ENCODE measurements at regions not wholly inside any gene's neighbourhood (a gene's known extent, or its start where the extent isn't known, plus 50 kb on each side); places are given as distances from the start of the nearest gene placed in this dataset.

DNA sequence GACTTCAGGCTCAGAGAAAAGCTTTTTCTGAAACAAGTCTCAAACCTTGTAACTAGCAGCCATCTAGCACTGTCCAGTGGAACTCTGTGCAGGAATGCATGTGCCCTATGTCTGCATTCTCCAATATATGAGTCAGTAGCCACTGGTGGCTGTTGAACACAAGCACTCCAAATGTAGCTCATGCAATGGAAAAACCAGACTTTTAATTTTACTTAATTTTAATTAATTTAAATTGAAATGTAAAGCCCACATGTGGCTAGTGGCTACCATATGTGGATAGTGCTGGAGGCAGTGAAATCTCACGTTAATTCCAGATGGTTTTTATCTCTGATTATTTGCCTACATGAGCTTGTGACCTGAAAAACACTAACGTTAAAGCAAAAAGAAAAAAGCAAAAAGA, 225.1 kb downstream of the GATA3 start:
- no peaks in the 10 kb centered on the region for H3K27me3 ChIP-seq (ENCODE audit: control insufficient read depth, insufficient read depth, low read length)
- no peaks in the 10 kb centered on the region for H3K36me3 ChIP-seq (ENCODE audit: control insufficient read depth in 2 of 3, insufficient read depth in 3 of 3, low read length in 3 of 3)
- no peak overlapping the region for H3K4me3 ChIP-seq (ENCODE audit: low read length in 3 of 3)
- TF ChIP-seq, protein P1, sequence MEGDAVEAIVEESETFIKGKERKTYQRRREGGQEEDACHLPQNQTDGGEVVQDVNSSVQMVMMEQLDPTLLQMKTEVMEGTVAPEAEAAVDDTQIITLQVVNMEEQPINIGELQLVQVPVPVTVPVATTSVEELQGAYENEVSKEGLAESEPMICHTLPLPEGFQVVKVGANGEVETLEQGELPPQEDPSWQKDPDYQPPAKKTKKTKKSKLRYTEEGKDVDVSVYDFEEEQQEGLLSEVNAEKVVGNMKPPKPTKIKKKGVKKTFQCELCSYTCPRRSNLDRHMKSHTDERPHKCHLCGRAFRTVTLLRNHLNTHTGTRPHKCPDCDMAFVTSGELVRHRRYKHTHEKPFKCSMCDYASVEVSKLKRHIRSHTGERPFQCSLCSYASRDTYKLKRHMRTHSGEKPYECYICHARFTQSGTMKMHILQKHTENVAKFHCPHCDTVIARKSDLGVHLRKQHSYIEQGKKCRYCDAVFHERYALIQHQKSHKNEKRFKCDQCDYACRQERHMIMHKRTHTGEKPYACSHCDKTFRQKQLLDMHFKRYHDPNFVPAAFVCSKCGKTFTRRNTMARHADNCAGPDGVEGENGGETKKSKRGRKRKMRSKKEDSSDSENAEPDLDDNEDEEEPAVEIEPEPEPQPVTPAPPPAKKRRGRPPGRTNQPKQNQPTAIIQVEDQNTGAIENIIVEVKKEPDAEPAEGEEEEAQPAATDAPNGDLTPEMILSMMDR (IDR thresholded peaks at IDR 0.05; ENCODE audit: borderline replicate concordance, extremely low read depth, insufficient read depth): no peak
- DNase-seq (no peak), FAIRE-seq (no peak)
- no peaks in the 10 kb centered on the region for H3K4me1 ChIP-seq (ENCODE audit: control insufficient read depth in 2 of 3, insufficient read depth in 2 of 3, low read depth in 1 of 3, low read length in 3 of 3)
- H3K9me3 ChIP-seq (ENCODE audit: control insufficient read depth in 2 of 3, insufficient read depth in 1 of 3, low read length in 3 of 3): no peaks in the 10 kb centered on the region
- intact Hi-C loops (cut with DNase I): no loop called here
- no peak overlapping the region for H3K9ac ChIP-seq (ENCODE audit: low read length in 3 of 3)
- no peak overlapping the region for H3K27ac ChIP-seq (ENCODE audit: low read depth in 2 of 2, low read length in 2 of 2)

DNA sequence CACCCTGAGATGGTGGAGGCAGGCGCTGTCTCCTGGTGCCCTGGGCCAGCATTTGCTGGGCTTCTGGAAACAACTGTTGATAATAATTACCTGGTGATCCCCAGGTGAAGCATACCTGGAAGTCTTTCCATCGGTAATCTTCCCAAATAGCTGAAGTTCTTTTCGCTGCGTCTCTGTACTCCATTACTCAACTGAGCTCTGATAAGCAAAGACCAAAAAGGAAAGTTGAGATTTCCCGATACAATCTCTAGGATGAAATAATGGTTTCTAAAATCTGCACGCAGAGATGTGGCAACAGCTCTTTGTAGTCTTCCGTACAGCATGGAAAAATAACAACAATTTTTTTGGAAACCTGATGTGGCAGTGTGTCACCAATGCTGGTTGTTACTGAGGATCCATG, 226.5 kb downstream of the GATA3 start:
- Histone ChIP-seq H3K4me1 (ENCODE audit: control insufficient read depth in 2 of 3, insufficient read depth in 2 of 3, low read depth in 1 of 3, low read length in 3 of 3) (no peaks in the 10 kb centered on the region), H3K9me3 (ENCODE audit: control insufficient read depth in 2 of 3, insufficient read depth in 1 of 3, low read length in 3 of 3) (no peaks in the 10 kb centered on the region), H3K36me3 (ENCODE audit: control insufficient read depth in 2 of 3, insufficient read depth in 3 of 3, low read length in 3 of 3) (no peaks in the 10 kb centered on the region), H3K9ac (ENCODE audit: low read length in 3 of 3) (no peak overlapping the region), H3K4me3 (ENCODE audit: low read length in 3 of 3) (no peak overlapping the region), H3K27me3 (ENCODE audit: control insufficient read depth, insufficient read depth, low read length) (no peaks in the 10 kb centered on the region), H3K27ac (ENCODE audit: low read depth in 2 of 2, low read length in 2 of 2) (no peak overlapping the region)
- no peak for FAIRE-seq
- TF ChIP-seq, protein P1 (IDR thresholded peaks at IDR 0.05; ENCODE audit: borderline replicate concordance, extremely low read depth, insufficient read depth): no peak
- no peak for DNase-seq
- intact Hi-C loops (cut with DNase I): no loop called here

DNA sequence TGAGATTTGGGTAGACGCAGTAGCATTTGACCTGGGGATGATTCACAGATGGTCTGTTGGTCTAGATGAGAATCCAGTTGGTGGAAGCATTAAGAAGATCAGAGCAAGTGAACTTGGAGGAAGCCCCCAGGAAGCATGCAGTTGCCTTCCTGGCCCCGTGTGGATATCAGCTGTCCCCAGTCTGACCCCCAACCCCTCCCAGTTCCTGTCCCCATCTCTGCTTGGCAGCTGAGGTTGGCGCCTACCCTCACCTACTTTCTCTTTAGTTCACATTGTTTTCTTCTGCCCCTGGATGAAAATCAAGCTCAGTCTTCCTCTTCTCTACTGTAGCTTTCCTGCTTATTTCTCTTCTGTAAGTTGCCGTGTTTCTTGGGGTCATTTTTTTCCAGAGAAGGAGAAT, 227.9 kb downstream of the GATA3 start:
- DNase-seq (no peak), FAIRE-seq (no peak)

More for the DNA sequence above, 227.9 kb downstream of the GATA3 start:
- H3K9me3 ChIP-seq (ENCODE audit: control insufficient read depth in 2 of 3, insufficient read depth in 1 of 3, low read length in 3 of 3): no peaks in the 10 kb centered on the region
- no peak overlapping the region for H3K27ac ChIP-seq (ENCODE audit: low read depth in 2 of 2, low read length in 2 of 2)
- no peaks in the 10 kb centered on the region for H3K36me3 ChIP-seq (ENCODE audit: control insufficient read depth in 2 of 3, insufficient read depth in 3 of 3, low read length in 3 of 3)
- H3K4me3 ChIP-seq (ENCODE audit: low read length in 3 of 3): no peak overlapping the region
- H3K27me3 ChIP-seq (ENCODE audit: control insufficient read depth, insufficient read depth, low read length): no peaks in the 10 kb centered on the region
- TF ChIP-seq, protein P1 (IDR thresholded peaks at IDR 0.05; ENCODE audit: borderline replicate concordance, extremely low read depth, insufficient read depth): no peak
- intact Hi-C loops (cut with DNase I): no loop called here
- no peak overlapping the region for H3K9ac ChIP-seq (ENCODE audit: low read length in 3 of 3)
- no peaks in the 10 kb centered on the region for H3K4me1 ChIP-seq (ENCODE audit: control insufficient read depth in 2 of 3, insufficient read depth in 2 of 3, low read depth in 1 of 3, low read length in 3 of 3)

Measured in kidney (tissue), 13 donors.